ENCODE measurements at regions not wholly inside any gene's neighbourhood (a gene's known extent, or its start where the extent isn't known, plus 50 kb on each side); places are given as distances from the start of the nearest gene placed in this dataset.

DNA sequence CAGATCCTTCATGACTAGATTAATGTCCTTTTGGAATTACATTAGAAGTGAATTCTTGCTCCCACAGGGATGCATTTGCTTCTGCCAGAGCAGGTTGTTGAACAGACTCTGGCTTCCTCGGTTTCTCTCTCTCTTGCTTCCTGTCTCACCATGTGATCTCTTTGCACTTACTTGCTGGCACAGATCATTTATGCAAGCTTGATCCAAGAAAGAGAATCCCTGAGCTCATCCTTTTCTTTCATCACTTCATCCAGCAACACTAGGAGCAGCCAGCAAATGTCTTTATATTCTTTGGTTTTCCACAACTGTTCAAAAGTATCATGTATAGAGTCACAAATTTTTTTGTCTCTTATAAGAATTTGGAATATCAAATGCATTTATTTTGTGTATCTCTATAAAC is 313.5 kb downstream of the ZNF326 start:
- 79 to 89% methylated on average over 1 of the region's 1 CpG for WGBS, 2 donors
- DNase-seq: no peak
- TF ChIP-seq POLR2A (IDR thresholded peaks at IDR 0.05) (no peak), EP300 (IDR thresholded peaks at IDR 0.05) (no peak), POLR2AphosphoS5 (IDR thresholded peaks at IDR 0.05) (no peak)
- TF ChIP-seq, protein P1, sequence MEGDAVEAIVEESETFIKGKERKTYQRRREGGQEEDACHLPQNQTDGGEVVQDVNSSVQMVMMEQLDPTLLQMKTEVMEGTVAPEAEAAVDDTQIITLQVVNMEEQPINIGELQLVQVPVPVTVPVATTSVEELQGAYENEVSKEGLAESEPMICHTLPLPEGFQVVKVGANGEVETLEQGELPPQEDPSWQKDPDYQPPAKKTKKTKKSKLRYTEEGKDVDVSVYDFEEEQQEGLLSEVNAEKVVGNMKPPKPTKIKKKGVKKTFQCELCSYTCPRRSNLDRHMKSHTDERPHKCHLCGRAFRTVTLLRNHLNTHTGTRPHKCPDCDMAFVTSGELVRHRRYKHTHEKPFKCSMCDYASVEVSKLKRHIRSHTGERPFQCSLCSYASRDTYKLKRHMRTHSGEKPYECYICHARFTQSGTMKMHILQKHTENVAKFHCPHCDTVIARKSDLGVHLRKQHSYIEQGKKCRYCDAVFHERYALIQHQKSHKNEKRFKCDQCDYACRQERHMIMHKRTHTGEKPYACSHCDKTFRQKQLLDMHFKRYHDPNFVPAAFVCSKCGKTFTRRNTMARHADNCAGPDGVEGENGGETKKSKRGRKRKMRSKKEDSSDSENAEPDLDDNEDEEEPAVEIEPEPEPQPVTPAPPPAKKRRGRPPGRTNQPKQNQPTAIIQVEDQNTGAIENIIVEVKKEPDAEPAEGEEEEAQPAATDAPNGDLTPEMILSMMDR (IDR thresholded peaks at IDR 0.05): no peak
- intact Hi-C loops (cut with DNase I): no loop called here
- Histone ChIP-seq H3K9me3 (no peaks in the 10 kb centered on the region), H3K27me3 (no peaks in the 10 kb centered on the region), H3K36me3 (no peaks in the 10 kb centered on the region), H3K27ac (no peak overlapping the region), H3K4me3 (no peak overlapping the region), H3K4me1 (no peaks in the 10 kb centered on the region)

DNA sequence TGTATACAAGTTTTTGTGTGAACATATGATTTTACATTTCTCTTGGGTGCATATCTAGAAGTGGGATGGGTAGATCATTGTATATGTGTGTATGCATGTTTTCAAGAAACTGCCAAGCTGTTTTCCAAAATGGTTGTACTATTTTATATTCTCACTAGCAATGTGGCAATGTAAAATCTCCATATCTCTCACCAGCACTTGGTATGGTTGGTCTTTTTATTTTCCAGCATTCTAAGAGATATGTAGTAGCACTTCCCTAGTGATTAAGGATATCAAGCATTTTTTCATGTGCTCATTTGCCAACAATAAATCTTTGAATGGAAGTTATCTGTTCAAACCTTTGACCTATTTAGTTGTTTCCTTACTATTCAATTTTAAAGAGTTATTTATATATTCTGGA is 310.7 kb downstream of the ZNF326 start:
- intact Hi-C loops (cut with DNase I): no loop called here
- no peak for TF ChIP-seq EP300 (IDR thresholded peaks at IDR 0.05)
- no peaks in the 10 kb centered on the region for H3K4me1 ChIP-seq
- H3K36me3 ChIP-seq: no peaks in the 10 kb centered on the region
- no peak for DNase-seq
- H3K9me3 ChIP-seq: no peaks in the 10 kb centered on the region
- H3K27ac ChIP-seq: no peak overlapping the region
- H3K27me3 ChIP-seq: no peaks in the 10 kb centered on the region
- no peak overlapping the region for H3K4me3 ChIP-seq

DNA sequence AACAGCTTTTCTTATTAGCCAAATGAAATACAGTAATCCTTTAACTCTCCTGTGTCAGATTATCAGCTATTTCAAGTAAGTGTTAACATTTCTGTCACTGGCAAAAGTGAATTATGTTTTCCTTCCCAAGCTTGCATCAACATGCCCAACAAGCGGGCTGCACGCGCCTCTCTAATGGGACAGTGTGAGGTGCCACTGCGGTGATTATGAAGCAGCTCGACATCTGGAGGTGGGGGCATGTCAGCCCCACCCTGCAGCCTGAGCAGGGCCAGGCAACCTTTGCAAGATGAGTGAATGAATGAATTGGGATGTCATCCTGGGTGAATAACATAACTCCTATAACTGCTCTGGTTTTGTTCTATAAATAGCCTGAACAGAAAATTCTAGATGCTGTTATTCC is 301.4 kb downstream of the ZNF326 start:
- Histone ChIP-seq H3K27me3 (no peaks in the 10 kb centered on the region), H3K27ac (no peak overlapping the region), H3K4me3 (no peak overlapping the region), H3K4me1 (no peaks in the 10 kb centered on the region), H3K9me3 (no peaks in the 10 kb centered on the region), H3K36me3 (no peaks in the 10 kb centered on the region)
- no peak for TF ChIP-seq POLR2A (IDR thresholded peaks at IDR 0.05)
- TF ChIP-seq POLR2AphosphoS5 (IDR thresholded peaks at IDR 0.05): no peak
- no peak for TF ChIP-seq EP300 (IDR thresholded peaks at IDR 0.05)
- TF ChIP-seq, protein P1 (IDR thresholded peaks at IDR 0.05): no peak
- no peak for DNase-seq
- intact Hi-C loops (cut with DNase I): no loop called here
- 90 to 95% methylated on average over 5 of the region's 5 CpGs for WGBS, 2 donors

DNA sequence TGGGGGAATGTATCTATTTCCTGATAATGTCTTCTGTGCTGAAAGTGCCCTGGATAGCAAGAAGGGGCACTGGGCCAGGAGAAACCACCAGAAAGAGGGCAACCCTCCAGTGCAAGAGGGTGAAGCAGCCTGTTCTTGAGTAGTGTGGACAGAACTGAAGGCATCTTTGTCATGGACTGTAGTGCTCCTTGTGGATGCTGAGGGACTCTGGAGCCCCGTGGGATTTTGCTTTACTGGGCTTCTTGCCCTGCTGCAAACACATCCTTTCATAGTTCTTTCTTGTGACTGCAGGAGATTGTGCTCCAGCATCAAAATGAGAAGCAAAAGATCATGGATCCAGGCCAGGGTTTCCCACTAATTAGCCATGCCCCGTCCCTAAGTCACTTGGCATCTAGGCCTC is 300.6 kb downstream of the ZNF326 start:
- H3K36me3 ChIP-seq: no peaks in the 10 kb centered on the region
- H3K4me1 ChIP-seq: no peaks in the 10 kb centered on the region
- H3K9me3 ChIP-seq: no peaks in the 10 kb centered on the region
- no peak for DNase-seq
- 79% methylated on average over 2 of the region's 2 CpGs for WGBS, 2 donors
- H3K27ac ChIP-seq: no peak overlapping the region
- intact Hi-C loops (cut with DNase I): no loop called here
- H3K4me3 ChIP-seq: no peak overlapping the region
- H3K27me3 ChIP-seq: no peaks in the 10 kb centered on the region
- TF ChIP-seq, protein P1 (IDR thresholded peaks at IDR 0.05): no peak
- TF ChIP-seq POLR2A (IDR thresholded peaks at IDR 0.05) (no peak), POLR2AphosphoS5 (IDR thresholded peaks at IDR 0.05) (no peak)

DNA sequence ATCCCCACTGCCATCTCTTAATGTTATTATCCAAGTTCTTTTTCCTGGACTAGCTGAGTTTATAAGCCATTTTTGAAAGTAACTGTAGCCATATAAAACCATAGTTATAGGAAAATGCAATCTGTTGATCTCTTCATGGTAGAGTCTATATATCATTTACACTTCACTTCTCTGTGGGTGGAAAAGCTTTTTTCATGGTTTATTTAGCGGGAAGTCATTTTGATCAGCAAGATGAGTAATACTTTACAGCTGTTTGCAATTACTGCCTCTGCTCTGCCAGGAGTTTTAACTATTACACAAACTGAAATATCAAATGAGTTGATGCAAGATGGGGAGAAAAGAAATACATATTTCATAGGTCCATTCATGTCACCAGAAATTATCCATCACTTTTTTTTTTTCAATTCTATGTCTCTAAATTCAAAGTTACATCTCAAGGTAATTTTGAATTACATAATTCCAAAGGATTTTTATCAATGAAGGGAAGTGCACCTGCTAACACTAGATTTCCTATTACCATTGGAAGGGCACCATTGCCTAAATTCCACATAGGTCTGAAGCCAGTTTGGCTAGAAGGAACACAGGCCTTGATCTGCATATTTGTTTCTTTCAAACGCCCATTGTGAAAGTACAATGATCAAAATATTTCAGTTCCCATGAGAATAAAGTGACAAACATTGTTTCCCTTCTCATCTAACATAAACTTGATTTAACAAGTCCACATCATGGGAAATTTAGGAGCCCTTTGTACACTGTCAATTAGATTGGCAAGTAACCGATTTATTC is 296.7 kb downstream of the ZNF326 start:
- Histone ChIP-seq H3K4me1 (no peaks in the 10 kb centered on the region), H3K36me3 (no peaks in the 10 kb centered on the region), H3K9me3 (no peaks in the 10 kb centered on the region), H3K27ac (no peak overlapping the region), H3K27me3 (no peaks in the 10 kb centered on the region), H3K4me3 (no peak overlapping the region)
- TF ChIP-seq POLR2A (IDR thresholded peaks at IDR 0.05) (no peak), POLR2AphosphoS5 (IDR thresholded peaks at IDR 0.05) (no peak), EP300 (IDR thresholded peaks at IDR 0.05) (no peak)
- TF ChIP-seq, protein P1 (IDR thresholded peaks at IDR 0.05): no peak
- no peak for DNase-seq
- intact Hi-C loops (cut with DNase I): no loop called here
- WGBS, 2 donors: 67 to 75% methylated on average over 3 of the region's 3 CpGs

All from sigmoid colon (tissue), 6 donors.